ENCODE measurements at regions not wholly inside any gene's neighbourhood (a gene's known extent, or its start where the extent isn't known, plus 50 kb on each side); places are given as distances from the start of the nearest gene placed in this dataset.
"Not testable (repeated sequence)": the region's sequence is repeated elsewhere in the genome, so short reads cannot be mapped to it uniquely, and the experiment has no call there.

DNA sequence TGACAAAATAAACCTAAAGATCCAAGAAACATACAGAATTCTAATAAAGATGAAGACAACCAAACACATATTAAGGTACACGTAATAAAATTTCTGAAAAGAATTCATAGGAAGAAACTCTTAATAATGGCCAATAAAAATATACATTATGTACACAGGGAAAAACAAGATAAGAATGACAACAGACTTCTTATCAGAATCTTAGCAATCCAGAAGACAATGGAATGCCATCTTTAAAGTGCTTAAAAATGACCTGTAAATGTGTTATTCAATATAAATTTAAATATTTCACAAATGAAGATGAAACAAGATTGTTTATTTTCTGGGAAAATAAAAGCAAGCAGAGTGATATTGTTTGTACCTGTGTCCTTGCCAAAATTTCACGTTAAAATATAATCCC, 530.4 kb upstream of the PTBP2 start:
- DNase-seq (ENCODE audit: low spot score) = no peak

DNA sequence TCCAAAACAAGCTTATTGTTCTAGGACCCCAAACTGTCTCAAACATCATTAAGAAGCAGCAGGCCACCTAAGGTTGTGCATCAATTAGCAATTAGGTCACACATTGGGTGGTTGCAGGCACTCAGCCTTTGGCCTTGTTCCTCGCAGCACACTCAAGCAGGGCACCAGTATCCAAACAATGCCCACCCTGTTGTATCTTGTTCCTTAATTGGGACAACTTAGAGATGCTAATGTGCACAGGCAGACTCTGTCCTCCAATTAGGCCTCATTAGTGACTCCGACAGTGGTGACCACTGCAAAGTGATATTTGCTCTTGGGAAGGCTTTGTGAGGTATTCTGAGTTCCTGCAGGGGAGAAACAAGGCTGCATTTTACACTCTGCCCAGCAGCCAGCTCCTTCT, 515.1 kb upstream of the PTBP2 start:
- no peak for DNase-seq (ENCODE audit: low spot score)

DNA sequence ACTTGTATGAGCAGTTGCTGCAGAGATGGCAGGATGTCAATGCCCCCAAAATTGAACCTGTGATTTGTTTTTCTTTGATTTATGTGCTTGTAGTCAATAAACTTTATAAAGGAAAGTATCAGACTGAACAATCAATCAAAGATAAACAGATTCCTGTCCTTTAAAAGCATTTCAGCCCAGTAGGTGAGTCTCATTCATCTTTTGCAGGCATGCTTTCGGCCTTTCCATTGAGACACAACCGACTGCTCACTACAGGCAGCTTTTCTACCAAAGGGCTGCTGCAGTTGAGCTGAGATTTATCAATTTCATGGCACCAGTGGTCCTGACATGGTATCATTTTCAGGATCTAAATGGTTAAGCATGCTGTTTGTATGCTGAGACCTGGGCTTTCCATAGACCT, 513.6 kb upstream of the PTBP2 start:
- no peak for DNase-seq (ENCODE audit: low spot score)

DNA sequence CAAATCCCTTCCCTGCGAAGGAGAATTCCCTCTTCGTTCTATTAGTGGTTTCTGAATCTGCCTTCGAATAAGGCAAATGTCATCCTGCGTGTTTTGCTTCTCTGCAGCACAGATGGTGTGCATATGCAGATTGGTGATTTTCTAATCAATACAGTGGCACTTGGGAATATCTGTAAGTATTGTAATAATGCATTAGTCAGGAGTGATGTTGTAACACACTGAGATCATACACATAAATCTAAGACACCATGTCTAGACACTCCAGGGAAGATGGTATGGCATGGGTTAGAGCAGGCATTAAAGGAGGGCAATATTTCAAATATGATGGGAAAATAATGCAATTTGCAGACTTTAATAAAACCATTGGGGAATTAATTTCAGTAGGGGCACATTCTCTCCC, 513.2 kb upstream of the PTBP2 start:
- DNase-seq (ENCODE audit: low spot score) = no peak

DNA sequence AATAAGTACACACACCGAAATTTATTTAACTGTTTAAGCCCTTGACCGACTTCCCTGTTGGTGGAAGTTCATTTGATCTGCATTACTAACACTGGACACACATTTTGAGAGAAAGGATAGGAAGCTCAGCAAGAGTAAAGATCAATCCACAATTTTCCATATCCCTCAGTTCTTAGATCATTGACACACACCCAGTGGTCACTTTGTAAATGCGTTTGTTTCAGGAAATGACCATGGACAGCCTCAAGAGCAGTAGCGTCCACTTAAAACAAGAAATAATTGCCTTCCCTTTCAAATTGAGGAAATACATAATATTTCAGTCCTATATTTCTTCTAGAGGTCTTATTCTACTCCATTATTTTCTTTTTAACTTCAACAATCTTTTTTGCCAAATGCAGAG, 511.5 kb upstream of the PTBP2 start:
- no peak for DNase-seq (ENCODE audit: low spot score)

DNA sequence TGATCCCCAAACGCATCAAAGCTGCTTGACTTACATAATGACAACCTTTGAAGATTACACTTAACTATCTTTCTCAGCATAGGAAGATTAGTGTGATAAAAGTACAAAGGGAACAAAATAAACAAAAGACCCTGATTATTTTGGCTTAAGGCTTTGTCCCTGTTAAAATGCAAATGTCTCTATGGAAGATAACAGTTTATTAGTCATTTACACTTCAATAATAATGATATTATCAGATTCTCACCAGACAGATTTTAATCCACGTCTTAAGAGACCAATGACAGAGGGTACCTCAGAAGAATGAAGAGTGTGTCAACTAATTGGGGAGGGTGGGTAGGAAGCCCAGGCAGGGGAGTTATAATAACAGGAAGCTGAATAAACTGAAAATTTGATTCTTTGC, 510.4 kb upstream of the PTBP2 start:
- DNase-seq (ENCODE audit: low spot score) = no peak

DNA sequence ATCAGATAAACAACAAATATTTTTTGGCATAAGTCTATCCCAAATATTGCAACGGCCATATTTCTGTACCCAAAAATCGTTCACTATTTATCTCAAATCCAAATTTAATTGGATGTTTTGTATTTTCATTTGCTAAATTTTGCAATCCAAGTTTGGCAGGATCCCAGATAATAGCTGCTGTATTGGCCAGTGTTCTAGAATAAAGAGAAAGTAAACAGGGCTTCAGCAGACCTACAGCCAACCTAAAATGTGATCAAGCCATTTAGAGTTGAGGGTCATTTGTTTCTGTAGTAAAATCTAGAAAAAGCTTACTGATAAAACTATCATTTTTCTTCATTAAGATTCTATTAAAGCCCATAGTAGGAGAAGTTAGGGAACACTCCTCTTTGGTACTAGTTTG, 506.6 kb upstream of the PTBP2 start:
- no peak for DNase-seq (ENCODE audit: low spot score)

DNA sequence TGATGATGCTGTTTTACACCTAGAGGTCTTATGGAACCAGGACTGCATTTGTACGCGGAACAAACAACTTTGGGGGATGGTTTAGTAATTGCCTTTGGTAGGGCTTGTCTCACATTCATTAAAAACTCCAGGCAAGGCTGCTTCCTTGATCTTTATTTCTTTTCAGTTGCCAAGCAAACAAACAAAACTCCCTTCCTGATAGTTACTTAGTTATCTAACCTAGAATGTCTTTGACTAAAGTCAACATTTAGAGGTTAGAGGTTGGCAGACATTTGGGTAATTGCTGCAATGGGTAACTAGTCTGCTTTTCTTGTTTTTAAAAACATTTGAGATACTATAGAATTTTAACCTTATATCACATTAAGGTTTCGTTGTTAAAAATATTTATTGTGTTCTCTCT, 500.9 kb upstream of the PTBP2 start:
- no peak for DNase-seq (ENCODE audit: low spot score)

DNA sequence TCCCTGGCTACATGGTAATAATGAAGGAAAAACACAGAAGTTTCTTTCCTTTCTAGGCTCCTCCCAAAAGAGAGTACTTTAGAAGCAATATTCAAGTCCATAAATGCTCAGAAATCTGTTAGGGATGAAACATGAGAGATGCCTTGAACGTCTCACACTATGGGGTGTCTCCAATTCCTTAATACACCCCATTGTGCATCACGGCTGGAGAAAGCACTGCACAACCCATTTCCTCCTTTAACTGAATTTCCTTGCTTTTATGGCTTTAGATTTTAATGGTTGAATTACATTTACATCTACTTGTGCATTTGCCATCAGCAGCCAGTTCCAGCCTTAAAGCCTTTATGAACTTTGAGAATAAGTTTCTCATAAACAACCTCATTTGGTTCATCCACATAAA, 498.9 kb upstream of the PTBP2 start:
- no peak for DNase-seq (ENCODE audit: low spot score)

DNA sequence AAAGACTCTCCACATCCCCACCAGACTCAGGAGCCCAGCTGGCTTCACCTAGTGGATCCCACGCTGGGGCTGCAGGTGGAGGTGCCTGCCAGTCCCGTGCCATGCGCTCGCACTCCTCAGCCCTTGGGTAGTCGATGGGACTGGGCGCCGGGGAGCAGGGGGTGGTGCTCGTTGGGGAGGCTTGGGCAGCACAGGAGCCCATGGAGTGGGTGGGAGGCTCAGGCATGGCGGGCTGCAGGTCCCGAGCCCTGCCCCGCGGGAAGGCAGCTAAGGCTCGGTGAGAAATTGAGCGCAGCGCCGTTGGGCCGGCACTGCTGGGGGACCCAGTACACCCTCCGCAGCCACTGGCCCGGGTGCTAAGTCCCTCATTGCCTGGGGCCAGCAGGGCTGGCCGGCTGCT, 497.4 kb upstream of the PTBP2 start:
- not testable (repeated sequence) for DNase-seq (ENCODE audit: low spot score)

DNA sequence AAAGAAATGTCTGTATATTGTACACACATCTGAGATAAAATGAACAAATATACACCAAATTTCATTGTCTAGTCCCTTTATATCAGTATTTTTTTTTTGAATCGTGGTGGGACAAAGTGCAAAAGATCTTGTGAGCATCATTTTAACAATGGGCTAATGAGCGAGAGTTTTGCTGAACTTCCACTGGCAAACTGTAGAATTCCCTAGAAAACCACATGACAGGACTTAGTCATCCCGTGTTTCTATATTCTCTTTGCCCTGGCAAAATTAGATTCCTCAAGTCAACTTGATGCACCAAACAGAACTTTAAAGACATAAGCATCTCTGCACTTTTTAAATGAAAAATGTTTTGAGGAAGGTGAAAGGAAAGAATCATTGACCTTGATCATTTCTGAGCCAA, 488.2 kb upstream of the PTBP2 start:
- no peak for DNase-seq (ENCODE audit: low spot score)

DNA sequence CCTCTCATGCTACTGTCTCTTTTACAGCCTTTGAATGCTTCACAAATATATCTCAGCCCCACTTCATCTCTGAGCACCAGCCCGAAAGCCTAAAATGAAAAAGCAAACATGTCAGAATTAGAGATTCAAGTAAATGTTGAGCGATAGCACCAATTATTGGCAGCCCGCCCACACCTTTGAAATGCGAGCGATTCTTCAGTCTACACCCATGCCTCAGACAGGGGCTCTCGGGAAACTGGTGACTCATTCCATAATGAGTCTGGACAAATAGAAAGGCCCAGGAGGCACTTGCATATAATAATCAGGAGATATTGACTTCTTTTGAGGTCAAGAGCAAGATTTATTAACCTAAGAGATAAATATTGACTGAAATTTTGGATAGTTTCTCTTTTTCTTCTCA, 487.3 kb upstream of the PTBP2 start:
- no peak for DNase-seq (ENCODE audit: low spot score)

DNA sequence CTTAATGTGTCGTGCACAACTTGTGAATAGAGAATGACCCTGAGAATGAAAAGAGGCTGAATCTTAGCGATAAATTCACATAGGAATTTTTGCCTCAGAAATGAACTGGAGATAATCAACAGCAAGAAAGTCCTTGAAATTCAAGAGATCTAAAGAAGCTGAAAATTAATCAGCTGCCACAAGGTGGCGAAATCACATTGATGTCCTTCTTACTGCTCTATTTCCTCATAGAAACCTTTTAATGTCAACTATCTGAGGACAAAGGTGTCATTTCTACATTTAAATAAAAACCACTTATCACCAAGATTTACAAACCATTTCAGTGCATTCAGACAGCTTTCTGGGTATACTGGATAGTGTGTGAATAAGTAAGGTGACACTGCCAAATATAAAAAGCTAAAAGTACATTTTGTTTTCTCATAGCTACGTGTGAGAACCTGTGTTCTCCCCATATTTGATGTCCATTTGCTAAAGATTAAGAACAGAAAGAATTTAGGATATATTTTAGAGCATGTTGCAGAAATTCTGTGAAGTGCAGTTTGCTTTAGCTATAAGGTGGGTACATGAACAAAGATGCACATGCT, 485.3 kb upstream of the PTBP2 start:
- no peak for DNase-seq (ENCODE audit: low spot score)

DNA sequence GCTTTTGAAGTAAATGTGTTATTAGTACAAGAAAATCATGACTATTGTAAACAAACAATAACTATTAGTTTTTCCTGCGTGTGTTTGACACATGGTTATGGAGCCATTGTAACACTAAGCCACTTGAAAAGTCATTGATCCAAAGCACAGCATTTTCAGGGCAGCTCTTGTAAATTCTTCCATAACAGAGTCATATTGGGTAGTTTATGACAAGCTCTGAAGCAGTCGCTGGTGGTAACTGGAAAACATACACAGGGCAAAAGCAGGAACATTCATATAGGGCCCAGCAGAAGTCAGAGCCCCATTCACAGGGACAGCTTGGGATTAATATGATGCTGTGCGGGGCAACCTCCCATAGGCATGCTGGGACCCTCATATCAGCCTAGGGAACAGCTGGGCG, 483.2 kb upstream of the PTBP2 start:
- no peak for DNase-seq (ENCODE audit: low spot score)

DNA sequence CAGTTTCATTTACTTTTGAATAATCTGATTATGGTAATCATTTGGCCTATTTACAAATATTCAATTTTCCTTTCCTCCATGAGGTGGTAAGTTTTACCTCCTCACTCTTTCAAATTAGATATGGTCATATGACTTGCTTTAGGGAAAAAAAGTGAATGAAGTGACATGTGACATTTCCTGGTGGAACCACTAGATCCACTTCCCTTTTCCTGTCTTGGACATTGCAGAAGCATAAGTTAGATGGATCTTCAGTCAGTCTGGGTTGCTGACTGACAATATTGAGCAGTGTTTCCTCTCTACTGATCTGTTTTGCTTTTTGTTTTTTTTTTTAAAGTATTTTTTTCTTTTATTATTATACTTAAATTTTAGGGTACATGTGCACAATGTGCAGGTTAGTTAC, 481.1 kb upstream of the PTBP2 start:
- DNase-seq (ENCODE audit: low spot score) = no peak

DNA sequence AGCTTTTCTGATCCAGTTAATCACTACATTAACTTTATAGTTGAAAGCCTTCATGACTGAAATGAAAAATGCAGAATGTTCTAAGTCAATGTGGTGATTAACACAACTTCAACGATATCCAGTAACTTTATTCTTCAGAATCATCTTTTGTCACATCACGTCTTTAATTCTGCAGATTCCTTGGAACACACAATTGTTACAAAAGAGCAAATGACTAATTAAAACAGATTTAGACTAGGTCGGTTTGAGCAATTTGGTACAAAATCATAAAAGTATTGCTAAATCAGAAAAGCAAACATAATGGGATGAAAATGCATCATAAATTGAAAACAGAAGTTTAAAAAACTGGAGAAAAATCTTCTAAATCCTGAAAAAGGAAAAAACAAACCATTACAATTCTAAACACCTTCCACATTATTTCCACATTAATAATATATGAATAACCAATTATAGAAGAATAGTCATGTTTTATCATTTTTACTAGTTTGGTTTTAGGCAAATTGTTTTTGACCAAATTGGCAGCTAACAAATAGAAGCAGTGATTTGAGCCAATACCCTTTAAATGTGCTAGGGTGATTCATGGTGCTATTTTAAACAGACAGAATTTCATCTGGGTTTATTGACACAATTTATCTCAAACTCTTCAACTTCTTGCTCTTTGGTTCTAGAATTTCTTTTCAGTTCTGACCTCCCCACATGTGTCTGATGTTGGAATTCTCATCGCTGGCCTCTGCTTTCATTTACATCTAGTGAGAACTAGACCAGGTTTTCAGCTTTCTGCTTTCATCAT, 468.1 kb upstream of the PTBP2 start:
- no peak for DNase-seq (ENCODE audit: low spot score)

DNA sequence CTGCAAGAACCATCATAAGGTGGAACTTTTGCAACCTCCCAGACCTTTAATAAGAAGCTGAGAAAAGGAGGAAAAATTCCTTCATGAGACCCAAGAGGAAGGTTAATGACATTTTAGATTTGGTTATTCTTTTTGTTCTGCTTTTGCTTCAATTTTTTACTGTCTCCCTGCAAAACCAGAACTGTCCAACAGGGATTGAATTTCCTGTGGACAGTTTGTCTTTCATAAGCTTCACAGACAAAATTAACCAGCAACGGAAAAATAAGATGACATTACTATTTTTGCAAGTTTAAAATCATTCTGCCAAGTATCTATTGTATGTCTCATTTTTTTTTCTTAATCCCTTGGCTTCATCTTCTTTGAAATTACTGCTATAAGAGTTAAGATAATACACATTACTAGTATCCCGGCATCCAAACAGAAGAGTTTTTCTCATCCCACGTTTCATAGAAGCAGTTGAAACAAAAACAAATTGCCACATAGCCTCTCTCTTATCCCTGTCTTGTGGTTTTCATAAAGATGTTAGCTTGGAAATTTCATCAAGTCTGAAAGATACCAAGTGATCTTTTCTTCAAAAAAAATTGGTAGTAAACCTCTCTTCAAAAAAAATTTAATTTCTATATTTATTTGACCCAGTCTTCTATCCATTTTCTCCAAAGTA, 465.3 kb upstream of the PTBP2 start:
- DNase-seq (ENCODE audit: low spot score) = no peak

DNA sequence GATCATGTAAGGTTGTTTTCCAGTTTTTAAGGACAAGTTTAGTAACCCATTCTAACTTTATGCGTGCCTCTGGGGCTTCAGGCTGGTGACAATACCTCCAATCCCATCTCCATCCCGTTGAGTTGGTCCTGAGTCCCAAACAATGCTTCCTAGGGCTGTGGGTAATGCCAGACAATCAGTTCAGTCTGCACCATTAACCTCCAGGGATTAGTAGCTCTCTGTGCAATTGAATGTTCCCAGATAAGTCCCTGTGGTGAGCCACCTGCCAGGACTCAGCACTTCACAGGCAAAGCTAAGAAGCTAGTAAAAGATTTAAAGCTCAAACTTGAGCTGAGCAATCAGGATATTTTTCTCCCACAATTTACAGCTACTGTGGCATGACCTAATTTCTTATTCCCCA, 462.2 kb upstream of the PTBP2 start:
- DNase-seq (ENCODE audit: low spot score) = no peak

DNA sequence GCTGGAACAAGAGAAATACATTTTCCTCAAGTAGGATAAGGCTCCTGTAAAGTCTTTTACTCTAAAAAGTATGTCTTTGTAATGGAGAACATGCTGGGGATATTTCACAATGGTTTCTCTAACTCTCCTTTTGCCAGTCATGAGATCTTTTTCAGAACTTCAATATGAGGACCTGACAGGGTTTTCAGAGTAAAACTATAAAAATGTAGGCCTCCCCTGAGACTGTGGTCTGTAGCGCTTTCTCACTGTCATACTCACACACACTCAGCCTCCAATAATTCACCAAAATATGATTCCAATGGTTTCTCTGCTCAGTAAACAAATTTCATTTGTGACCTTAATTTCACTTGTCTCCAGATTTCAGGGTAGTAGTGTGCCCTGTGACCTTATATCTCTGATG, 440.1 kb upstream of the PTBP2 start:
- no peak for DNase-seq (ENCODE audit: low spot score)

DNA sequence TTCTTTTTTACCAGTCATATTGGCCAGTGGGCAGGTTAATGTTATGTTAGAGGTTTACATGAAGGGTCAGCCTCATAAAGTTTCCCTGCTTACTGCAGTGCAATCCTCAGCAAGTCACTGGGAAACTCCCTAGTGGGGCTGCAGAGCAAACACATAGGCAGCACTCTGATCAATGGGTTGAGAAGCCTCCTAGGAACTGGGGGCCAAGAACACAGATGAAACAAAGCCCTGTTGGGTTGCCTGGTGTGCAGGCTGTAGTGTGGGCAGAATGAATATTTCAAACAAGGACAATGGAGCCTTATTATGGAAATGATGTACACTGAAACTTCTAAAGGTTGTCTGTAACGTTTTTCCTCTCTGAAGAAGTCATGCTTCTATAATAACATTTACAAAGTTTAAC, 431.6 kb upstream of the PTBP2 start:
- no peak for DNase-seq (ENCODE audit: low spot score)

DNA sequence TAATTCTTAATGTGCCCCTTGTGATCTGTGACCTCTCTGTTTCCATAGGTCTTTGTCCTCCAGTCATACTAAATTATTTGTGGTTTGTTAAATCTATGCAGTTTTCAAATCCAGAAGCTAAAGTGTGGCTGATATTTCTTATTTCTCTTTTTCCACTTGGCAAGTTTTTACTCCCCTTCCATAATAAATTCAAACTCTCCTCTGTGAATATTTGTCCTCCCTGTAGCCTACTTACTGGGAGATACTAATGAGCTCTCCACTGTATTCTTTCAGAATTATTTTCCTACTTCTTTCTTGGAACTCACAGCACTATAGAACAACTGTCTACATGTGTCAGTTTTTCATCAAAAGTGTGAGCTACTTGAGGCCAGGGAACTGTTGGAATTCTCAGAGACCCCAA, 430.8 kb upstream of the PTBP2 start:
- DNase-seq (ENCODE audit: low spot score) = no peak

DNA sequence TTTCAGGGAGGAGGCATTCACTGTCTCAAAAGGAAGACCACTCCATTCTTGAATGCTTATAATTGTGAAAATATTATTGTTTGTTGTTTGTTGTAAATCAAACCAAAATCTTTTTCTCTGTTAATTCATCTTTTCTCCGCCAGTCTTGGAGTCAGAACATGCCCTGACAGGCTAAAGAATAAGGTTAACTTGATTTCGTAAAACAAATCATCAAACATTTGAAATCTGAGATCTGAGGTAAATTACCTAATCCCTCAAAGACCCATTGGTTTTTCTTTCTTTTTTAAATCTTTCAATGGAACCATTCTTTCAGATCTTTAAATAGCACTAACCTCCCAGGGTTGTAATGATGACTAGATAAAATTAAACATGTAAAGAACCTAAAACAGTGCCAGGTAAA, 430.1 kb upstream of the PTBP2 start:
- DNase-seq (ENCODE audit: low spot score) = no peak

DNA sequence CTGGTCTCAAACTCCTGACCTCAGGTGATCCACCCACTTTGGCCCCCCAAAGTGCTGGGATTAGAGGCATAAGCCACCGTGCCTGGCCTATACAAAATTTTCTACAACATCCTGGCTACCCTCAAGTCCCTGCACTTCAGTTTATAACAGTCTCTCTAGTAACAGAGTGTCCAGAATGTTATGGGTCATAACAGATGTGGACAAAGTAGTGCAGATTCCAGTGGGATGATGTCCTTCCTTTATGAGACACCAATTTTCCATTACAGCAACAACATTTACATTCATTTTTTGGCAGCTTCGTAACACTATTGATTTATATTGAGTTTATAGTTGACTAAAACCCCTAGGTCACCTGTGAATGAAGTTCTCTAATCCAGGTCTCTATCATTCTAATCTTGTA, 429.4 kb upstream of the PTBP2 start:
- no peak for DNase-seq (ENCODE audit: low spot score)

DNA sequence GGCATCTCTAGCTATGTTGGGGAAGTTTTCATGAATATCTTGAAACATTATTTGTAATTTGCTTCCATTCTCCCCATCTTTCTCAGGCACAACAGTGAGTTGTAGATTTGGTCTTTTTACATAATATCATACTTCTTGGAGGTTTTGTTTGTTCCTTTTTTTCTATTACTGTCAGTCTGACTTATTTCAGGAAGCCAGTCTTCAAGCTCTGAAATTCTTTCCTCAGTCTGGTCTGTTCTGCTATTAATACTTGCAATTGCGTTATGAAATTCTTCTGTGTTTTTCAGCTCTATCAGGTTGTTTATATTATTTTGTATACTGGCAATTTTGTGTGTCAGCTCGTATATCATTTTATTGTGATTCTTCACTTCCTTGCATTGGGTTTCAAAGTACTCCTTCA, 424.6 kb upstream of the PTBP2 start:
- no peak for DNase-seq (ENCODE audit: low spot score)
